ENCODE measurements at regions not wholly inside any gene's neighbourhood (a gene's known extent, or its start where the extent isn't known, plus 50 kb on each side); places are given as distances from the start of the nearest gene placed in this dataset.

- dilution Hi-C loops (cut with MboI; ENCODE audit: extremely low pct_ligation_motif_present, low sequenced_read_pairs) = no loop called here
- H3K36me3 ChIP-seq (ENCODE audit: control insufficient read depth in 2 of 2, extremely low read depth in 1 of 2, insufficient read depth in 2 of 2, low read length in 2 of 2) = no peaks in the 10 kb centered on the region
- TF ChIP-seq CTCF (optimal IDR thresholded peaks at IDR 0.05 in 1 of 3, IDR thresholded peaks at IDR 0.05 in 1 of 3, conservative IDR thresholded peaks at IDR 0.05 in 1 of 3; ENCODE audit: extremely low read depth in 1 of 3, insufficient read depth in 2 of 3, low read length in 3 of 3) = no peak
- no peak overlapping the region for H3K4me2 ChIP-seq (ENCODE audit: control insufficient read depth, extremely low read depth, insufficient read depth, low read depth, low read length)
- DNase-seq (ENCODE audit: low read depth, low spot score) (no peak), FAIRE-seq (no peak)
- H3K79me2 ChIP-seq (ENCODE audit: control insufficient read depth, insufficient read depth, low read length) = no peaks in the 10 kb centered on the region
- H3K9me1 ChIP-seq (ENCODE audit: control insufficient read depth, extremely low read depth, insufficient read depth, low read length) = no peaks in the 10 kb centered on the region
- H2AFZ ChIP-seq (ENCODE audit: control insufficient read depth, low read length) = no peak overlapping the region
- no peaks in the 10 kb centered on the region for H4K20me1 ChIP-seq (ENCODE audit: control insufficient read depth, extremely low read depth, insufficient read depth, low read length)
- H3K9ac ChIP-seq (ENCODE audit: control insufficient read depth, extremely low read depth, insufficient read depth, low read length) = no peak overlapping the region
- H3K27me3 ChIP-seq (ENCODE audit: control insufficient read depth, extremely low read depth, insufficient read depth, low read length) = no peaks in the 10 kb centered on the region
- H3K9me3 ChIP-seq (ENCODE audit: control insufficient read depth, low read depth, low read length) = no peaks in the 10 kb centered on the region
- no peak overlapping the region for H3K4me3 ChIP-seq (ENCODE audit: control insufficient read depth in 2 of 3, extremely low read depth in 1 of 3, insufficient read depth in 2 of 3, low read depth in 1 of 3, low read length in 3 of 3)
- no peaks in the 10 kb centered on the region for H3K4me1 ChIP-seq (ENCODE audit: control insufficient read depth, extremely low read depth, insufficient read depth, low read length)
- H3K27ac ChIP-seq (ENCODE audit: control insufficient read depth, insufficient read depth, low read length) = no peak overlapping the region
Measured at GRCh38 chr7:83861876-83862275, 212.9 kb upstream of the SEMA3E start.

DNA sequence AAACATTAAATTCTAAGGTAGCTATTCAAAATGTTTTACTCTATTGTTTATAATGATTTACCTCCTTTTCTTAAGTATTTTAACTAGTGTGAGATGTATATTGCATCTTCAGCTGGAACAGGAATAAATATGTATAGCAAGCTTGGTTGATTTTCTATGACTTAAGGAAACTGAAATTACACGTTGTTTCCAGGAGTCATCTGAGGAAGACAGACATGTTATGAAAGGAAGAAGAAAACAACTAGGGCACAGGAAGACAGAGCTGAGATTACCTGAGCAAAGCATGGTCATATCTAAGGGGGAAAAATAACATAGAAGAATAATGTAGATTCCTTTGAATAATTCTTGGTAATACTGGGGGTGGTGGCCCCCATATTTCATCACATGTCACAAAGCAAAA, 210.9 kb upstream of the SEMA3E start:
- Histone ChIP-seq H3K79me2 (ENCODE audit: control insufficient read depth, insufficient read depth, low read length) (no peaks in the 10 kb centered on the region), H3K4me2 (ENCODE audit: control insufficient read depth, extremely low read depth, insufficient read depth, low read depth, low read length) (no peak overlapping the region), H2AFZ (ENCODE audit: control insufficient read depth, low read length) (no peak overlapping the region), H3K27ac (ENCODE audit: control insufficient read depth, insufficient read depth, low read length) (no peak overlapping the region), H3K4me3 (ENCODE audit: control insufficient read depth in 2 of 3, extremely low read depth in 1 of 3, insufficient read depth in 2 of 3, low read depth in 1 of 3, low read length in 3 of 3) (no peak overlapping the region), H3K27me3 (ENCODE audit: control insufficient read depth, extremely low read depth, insufficient read depth, low read length) (no peaks in the 10 kb centered on the region), H3K9ac (ENCODE audit: control insufficient read depth, extremely low read depth, insufficient read depth, low read length) (no peak overlapping the region), H3K4me1 (ENCODE audit: control insufficient read depth, extremely low read depth, insufficient read depth, low read length) (no peaks in the 10 kb centered on the region), H3K9me1 (ENCODE audit: control insufficient read depth, extremely low read depth, insufficient read depth, low read length) (no peaks in the 10 kb centered on the region), H3K9me3 (ENCODE audit: control insufficient read depth, low read depth, low read length) (no peaks in the 10 kb centered on the region), H4K20me1 (ENCODE audit: control insufficient read depth, extremely low read depth, insufficient read depth, low read length) (no peaks in the 10 kb centered on the region), H3K36me3 (ENCODE audit: control insufficient read depth in 2 of 2, extremely low read depth in 1 of 2, insufficient read depth in 2 of 2, low read length in 2 of 2) (no peaks in the 10 kb centered on the region)
- DNase-seq (ENCODE audit: low read depth, low spot score) = no peak
- FAIRE-seq = no peak
- dilution Hi-C loops (cut with MboI; ENCODE audit: extremely low pct_ligation_motif_present, low sequenced_read_pairs) = no loop called here
- no peak for TF ChIP-seq EZH2 (IDR thresholded peaks at IDR 0.05; ENCODE audit: low read length)
- no peak for TF ChIP-seq CTCF (optimal IDR thresholded peaks at IDR 0.05 in 1 of 3, IDR thresholded peaks at IDR 0.05 in 1 of 3, conservative IDR thresholded peaks at IDR 0.05 in 1 of 3; ENCODE audit: extremely low read depth in 1 of 3, insufficient read depth in 2 of 3, low read length in 3 of 3)
